ENCODE measurements at regions not wholly inside any gene's neighbourhood (a gene's known extent, or its start where the extent isn't known, plus 50 kb on each side); places are given as distances from the start of the nearest gene placed in this dataset.

DNA sequence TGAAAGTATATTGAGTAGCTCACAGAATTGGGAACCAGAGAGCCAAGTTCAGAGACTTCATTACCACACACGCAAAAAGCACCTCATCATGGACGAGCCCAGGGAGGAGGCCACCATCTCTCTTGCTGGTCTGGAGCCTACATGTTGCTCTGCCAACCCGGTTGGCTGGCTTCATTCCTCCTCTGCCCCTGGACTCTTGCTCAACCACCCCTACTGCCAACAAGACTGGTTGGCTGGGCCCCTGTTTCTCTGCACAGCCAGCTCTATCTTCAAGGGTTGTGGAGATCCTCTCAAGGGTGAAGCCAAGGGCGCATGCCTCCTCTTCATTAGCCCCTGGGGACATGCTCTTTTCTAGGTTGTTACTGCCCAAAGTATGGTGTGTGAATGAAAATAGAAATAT lies 142.7 kb downstream of the JCAD start:
- TF ChIP-seq EZH2phosphoT487 (IDR thresholded peaks at IDR 0.05; ENCODE audit: insufficient read depth, low read depth) (no peak), EZH2 (IDR thresholded peaks at IDR 0.05; ENCODE audit: insufficient read depth, poor library complexity, severe bottlenecking) (no peak)

Measured in GM23248 (cell line).